HG03460 (cell line): ENCODE measurements at regions not wholly inside any gene's neighbourhood (a gene's known extent, or its start where the extent isn't known, plus 50 kb on each side); places are given as distances from the start of the nearest gene placed in this dataset.
"Not testable (repeated sequence)": the region's sequence is repeated elsewhere in the genome, so short reads cannot be mapped to it uniquely, and the experiment has no call there.

Experiments used
- ATAC-seq: cut with Tn5 transposase; IDR thresholded peaks from one replicate; pipeline ENCODE4 v1.9.1; 2021; ENCODE audit not compliant: unreplicated experiment

DNA sequence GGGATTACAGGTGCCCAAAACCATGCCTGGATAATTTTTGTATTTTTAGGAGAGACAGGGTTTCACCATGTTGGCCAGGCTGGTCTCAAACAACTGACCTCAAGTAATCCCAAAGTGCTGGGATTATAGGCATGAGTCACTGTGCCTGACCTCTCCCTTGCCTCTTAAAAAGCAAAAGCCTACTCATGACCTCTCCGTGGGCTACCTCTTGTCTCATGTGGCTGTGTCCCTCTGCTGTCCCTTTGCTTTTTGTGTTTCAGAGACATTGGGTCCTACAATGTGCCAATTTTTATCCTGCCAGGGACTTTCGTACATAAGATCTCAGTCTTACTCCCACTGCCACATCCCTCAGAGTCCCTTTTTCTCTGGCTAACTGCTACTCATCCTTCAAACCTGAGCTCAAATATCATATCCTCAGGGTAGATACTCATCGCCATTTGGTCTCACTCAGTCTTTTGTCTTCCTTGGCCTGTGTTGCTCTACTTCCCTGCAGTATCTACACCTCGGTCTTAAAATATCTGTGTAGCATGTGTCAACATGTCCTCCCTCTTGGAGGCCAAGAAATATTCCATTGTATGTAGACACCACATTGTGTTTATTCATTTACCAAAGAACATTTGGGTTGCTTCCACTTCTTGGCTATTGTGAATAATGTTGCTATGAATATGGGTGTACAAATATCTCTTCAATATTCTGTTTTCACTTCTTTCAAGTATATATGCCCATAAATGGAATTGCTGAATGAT lies 465.0 kb upstream of the KLF6 start:
- no peak for ATAC-seq

- ATAC-seq: no peak
Measured at GRCh38 chr10:4247379-4247778, 462.4 kb upstream of the KLF6 start.

GRCh38 chr10:4246881-4247358 lies 461.9 kb upstream of the KLF6 start:
- ATAC-seq: no peak

GRCh38 chr10:4243651-4244050 lies 458.6 kb upstream of the KLF6 start:
- no peak for ATAC-seq

DNA sequence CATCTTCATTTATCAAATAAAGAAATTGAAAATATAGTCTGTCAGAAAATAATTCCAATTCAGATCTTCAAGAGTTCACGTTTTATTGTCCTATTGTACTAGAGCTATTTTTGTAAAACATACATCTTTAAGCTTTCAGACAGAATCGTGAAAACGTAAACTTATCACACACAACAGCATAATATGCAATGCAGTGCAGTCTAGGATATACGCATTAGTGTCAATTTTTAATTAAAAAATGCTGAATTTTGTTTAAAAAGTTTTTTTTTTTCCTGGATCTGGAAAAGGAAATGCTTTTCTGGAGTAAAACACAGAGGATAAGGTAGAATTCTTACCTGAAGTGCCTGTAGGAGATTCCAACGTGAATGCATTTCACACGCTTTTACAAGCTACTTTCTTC lies 458.2 kb upstream of the KLF6 start:
- ATAC-seq: no peak

- ATAC-seq: no peak
Measured at GRCh38 chr10:4242561-4243035, 457.6 kb upstream of the KLF6 start.

- ATAC-seq: no peak
Measured at GRCh38 chr10:4241724-4242345, 456.8 kb upstream of the KLF6 start.

DNA sequence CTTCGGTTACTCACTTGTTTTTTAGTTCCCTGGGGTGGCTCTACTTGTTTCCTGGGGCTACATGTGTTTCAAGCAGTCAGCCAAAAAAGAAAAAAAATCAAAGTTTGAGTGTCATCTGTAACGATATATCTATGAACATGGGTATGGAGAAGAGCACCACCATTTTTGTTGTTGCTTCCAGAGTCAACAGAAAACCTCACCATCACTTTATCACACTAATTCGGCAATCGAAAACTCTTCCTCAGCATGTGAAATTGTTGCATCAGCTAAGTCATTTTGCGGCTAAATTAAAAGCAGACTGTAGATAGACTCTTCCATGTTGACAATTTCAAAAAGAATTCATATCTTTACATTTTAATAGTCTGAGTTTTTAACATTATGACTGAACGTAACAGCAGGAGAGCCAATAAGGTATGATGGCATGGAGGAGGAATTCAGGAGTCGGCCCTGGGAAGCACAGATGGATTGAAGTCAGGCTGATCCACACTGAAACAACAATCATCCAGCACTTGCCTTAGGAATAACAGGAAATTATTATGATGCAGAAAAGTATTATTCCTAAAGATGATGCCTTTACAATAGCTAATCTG lies 455.7 kb upstream of the KLF6 start:
- ATAC-seq: no peak

- no peak for ATAC-seq
Measured at GRCh38 chr10:4239186-4239585, 454.2 kb upstream of the KLF6 start.

DNA sequence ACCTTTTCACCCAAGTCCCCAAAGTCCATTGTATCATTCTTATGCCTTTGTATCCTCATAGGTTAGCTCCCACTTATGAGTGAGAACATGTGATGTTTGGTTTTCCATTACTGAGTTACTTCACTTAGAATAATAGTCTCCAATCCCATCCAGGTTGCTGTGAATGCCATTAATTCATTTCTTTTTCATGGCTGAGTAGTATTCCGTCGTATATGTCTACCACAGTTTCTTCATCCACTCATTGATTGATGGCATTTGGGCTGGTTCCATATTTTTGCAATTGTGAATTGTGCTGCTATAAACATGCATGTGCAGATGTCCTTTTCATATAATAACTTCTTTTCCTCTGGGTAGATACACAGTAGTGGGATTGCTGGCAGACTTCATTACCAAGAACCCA lies 451.9 kb upstream of the KLF6 start:
- not testable (repeated sequence) for ATAC-seq

DNA sequence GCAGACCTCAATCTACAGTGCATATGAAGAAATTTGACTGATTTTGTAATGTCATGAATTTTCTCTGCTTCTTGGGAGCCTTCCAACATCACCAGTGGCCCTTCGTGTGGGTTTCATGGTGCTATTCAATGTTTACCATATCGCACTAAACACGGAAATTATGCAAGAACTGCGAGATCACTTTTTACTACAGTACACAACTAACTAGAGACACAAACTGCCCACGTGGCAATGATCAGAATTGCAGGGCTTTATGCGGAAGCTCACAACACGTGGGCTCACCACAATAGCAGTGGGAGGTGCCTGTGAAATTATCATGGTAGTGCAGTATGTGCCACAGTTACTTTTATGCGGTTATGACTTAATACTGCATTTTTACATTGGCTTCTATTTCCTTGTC lies 449.7 kb upstream of the KLF6 start:
- ATAC-seq: no peak

GRCh38 chr10:4231439-4231838 lies 446.4 kb upstream of the KLF6 start:
- ATAC-seq: no peak

DNA sequence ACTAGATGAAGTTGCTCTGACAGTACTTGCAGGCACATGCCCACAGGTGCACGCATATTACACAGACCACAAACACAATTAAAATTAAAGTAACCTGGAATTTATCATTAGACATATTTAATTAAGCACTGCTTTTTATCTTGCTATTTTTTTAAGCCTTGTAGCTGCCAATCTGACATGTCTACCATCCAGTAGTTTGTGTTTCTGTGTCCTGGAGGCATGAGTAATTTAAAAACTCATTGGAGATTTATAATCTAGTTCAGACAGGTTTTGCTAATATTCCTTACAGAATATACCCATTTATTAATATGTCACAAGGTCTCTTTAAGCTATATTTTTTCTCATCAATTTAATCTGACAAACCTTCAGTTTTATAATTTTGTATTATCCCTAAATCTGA lies 445.0 kb upstream of the KLF6 start:
- ATAC-seq: no peak

DNA sequence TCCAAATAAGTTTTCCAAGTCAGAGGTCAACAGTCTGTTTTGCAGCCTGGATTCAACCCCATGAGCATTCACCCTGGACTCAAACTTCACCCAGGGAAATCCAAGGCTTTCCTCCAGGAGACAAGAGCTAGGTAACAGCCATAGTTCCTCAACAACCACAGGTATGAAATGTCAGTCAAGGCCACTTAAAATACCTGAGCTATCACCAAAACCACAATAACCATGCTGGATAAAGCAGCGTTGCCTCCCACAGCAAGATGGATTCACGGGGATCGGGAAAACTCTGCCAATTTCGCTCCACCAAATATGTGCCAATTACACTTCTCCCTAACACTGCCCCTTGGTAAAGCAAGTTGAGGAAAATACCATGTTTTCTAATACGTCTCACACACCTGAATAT lies 444.1 kb upstream of the KLF6 start:
- no peak for ATAC-seq

DNA sequence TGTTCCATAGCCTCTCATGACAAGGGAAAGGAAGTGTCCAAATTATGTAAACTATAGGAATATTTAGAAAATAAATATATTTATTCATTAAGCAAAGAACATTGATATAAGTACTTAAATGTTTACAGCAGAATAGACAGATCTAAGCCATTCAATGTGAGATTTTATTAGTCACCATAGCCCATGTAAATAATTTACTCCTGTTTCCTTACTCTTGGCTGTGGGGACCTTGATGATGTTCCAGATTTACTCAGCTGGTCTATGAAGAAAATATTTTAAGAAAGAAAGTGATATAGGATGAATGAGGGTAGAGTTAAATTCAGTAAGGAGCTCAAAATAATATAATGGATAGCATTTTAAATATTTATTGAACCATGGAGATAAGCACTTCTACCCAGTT lies 442.6 kb upstream of the KLF6 start:
- no peak for ATAC-seq

DNA sequence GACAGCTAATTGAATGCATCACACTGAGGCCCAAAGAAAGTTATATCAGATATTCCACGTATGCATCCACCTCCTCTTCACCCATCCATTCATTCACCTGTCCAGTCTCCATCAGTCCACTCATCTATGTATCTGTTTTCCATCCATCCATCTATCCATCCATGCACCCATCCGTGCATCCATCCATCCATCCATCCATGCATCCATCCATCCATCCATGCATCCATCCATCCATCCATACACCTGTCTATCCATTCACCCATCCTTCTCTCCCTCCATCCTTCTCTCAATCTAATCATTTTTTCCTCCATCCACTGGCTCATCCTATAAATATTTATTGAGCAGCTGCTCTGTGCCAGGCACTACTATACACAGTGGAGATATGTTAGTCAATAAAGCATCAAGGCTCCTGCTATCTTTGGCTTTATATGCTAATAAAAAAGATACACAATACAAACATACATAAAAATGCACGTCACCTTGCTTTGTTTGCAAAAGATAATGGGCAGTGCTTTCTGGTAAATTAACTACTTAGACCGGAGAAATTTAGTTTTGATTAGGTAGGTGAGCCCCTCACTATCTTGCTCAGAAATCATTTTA lies 442.0 kb upstream of the KLF6 start:
- ATAC-seq: no peak

DNA sequence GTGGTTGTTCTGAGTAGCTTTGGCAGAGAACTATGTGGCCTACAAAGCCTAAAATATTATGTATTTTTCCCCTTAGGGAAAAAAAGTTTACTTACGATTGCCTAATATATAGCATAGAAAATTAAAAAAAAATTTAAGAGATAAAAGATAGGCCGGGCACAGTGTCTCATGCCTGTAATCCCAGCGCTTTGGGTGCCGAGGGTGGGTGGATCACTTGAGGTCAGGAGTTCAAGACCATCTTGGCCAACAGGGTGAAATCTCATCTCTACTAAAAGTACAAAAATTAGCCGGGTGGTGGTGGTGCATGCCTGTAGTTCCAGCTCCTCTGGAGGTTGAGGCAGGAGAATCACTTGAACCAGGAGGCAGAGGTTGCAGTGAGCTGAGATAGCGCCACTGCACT lies 439.2 kb upstream of the KLF6 start:
- ATAC-seq: no peak

- not testable (repeated sequence) for ATAC-seq
Measured at GRCh38 chr10:4221310-4221709, 436.3 kb upstream of the KLF6 start.

GRCh38 chr10:4219901-4220300 lies 434.9 kb upstream of the KLF6 start:
- ATAC-seq: no peak

- no peak for ATAC-seq
Measured at GRCh38 chr10:4217653-4218052, 432.6 kb upstream of the KLF6 start.

GRCh38 chr10:4217187-4217586 lies 432.2 kb upstream of the KLF6 start:
- ATAC-seq: no peak

- no peak for ATAC-seq
Measured at GRCh38 chr10:4216726-4217125, 431.7 kb upstream of the KLF6 start.
